CD14-positive monocyte (primary cell): ENCODE measurements at regions not wholly inside any gene's neighbourhood (a gene's known extent, or its start where the extent isn't known, plus 50 kb on each side); places are given as distances from the start of the nearest gene placed in this dataset.

Experiments used
- DNase-seq, 3 donors: peaks; one replicate each; pipeline ENCODE4 v3.0.0-alpha.2; 2011 to 2022
- H2AFZ ChIP-seq: 2 replicates; pipeline ENCODE4 v1.6.0; 2012; ENCODE audit warnings: mild to moderate bottlenecking, low read depth, low read length, inconsistent platforms; ENCODE audit not compliant: insufficient read depth, poor library complexity, severe bottlenecking
- H3K27ac ChIP-seq, 2 donors: 1 replicate in 1 of 2; 2 replicates in 1 of 2; pipeline ENCODE4 v1.5.1; 2012 to 2013; ENCODE audit warnings: low read length in 2 of 2, control low read depth in 1 of 2, inconsistent platforms in 1 of 2, low read depth in 1 of 2, mild to moderate bottlenecking in 1 of 2
- H3K27me3 ChIP-seq, 2 donors: one replicate each; pipeline versions ENCODE4 v1.6.0 to v1.6.1; 2011 to 2013; ENCODE audit warnings: low read length in 2 of 2; ENCODE audit not compliant: control insufficient read depth in 2 of 2, insufficient read depth in 2 of 2
- H3K36me3 ChIP-seq, 2 donors: replicated peaks in 1 of 2; 1 replicate in 1 of 2; 2 replicates in 1 of 2; pipeline versions ENCODE4 v1.5.1 to v1.6.1; 2012 to 2013; ENCODE audit warnings: low read length in 2 of 2, control low read depth in 1 of 2, inconsistent platforms in 1 of 2, mild to moderate bottlenecking in 1 of 2; ENCODE audit not compliant: insufficient read depth in 2 of 2, control insufficient read depth in 1 of 2
- H3K4me1 ChIP-seq, 2 donors: 1 replicate in 1 of 2; 2 replicates in 1 of 2; pipeline versions ENCODE4 v1.5.1 to v1.6.1; 2012 to 2013; ENCODE audit warnings: low read length in 2 of 2, control low read depth in 1 of 2, inconsistent platforms in 1 of 2, mild to moderate bottlenecking in 1 of 2, moderate library complexity in 1 of 2; ENCODE audit not compliant: insufficient read depth in 2 of 2, control insufficient read depth in 1 of 2
- H3K4me2 ChIP-seq: replicated peaks from 2 replicates; pipeline ENCODE3; 2012; ENCODE audit warnings: low read length, moderate library complexity, mild to moderate bottlenecking; ENCODE audit not compliant: poor library complexity, severe bottlenecking; ENCODE audit errors: extremely low read depth
- H3K4me3 ChIP-seq, 3 experiments: fragments of 200-600 bp in 1 of 3; sonication (generic) in 1 of 3; replicated peaks in 1 of 3; 1 replicate in 2 of 3; 2 replicates in 1 of 3; pipeline ENCODE4 v1.5.1; 2011 to 2013; ENCODE audit warnings: low read length in 3 of 3, mild to moderate bottlenecking in 3 of 3, control low read depth in 2 of 3, low read depth in 2 of 3, inconsistent platforms in 1 of 3, moderate library complexity in 1 of 3
- H3K79me2 ChIP-seq: 2 replicates; pipeline ENCODE4 v1.6.0; 2012; ENCODE audit warnings: mild to moderate bottlenecking, control low read depth, inconsistent platforms, low read length, moderate library complexity; ENCODE audit not compliant: insufficient read depth
- H3K9ac ChIP-seq: 2 replicates; pipeline ENCODE4 v1.6.0; 2017; ENCODE audit warnings: low read length, mild to moderate bottlenecking; ENCODE audit not compliant: insufficient read depth, poor library complexity, severe bottlenecking
- H3K9me3 ChIP-seq, 2 donors: replicated peaks in 1 of 2; 1 replicate in 1 of 2; 2 replicates in 1 of 2; pipeline versions ENCODE4 v1.5.1 to v1.6.1; 2012 to 2013; ENCODE audit warnings: low read length in 2 of 2, control low read depth in 1 of 2; ENCODE audit not compliant: control insufficient read depth in 1 of 2, insufficient read depth in 1 of 2
- H4K20me1 ChIP-seq: 2 replicates; pipeline ENCODE4 v1.6.0; 2012; ENCODE audit warnings: mild to moderate bottlenecking, low read length, control low read depth, moderate library complexity; ENCODE audit not compliant: insufficient read depth
- H3K27ac Mint-ChIP-seq, 7 donors: one replicate each; pipeline ENCODE4 v1.8.0; 2020; ENCODE audit warnings: mild to moderate bottlenecking in 7 of 7, mixed read lengths in 7 of 7, moderate library complexity in 6 of 7, inconsistent platforms in 2 of 7
- H3K27me3 Mint-ChIP-seq, 3 donors: one replicate each; pipeline ENCODE4 v1.8.0; 2021 to 2022; ENCODE audit warnings: low read depth in 3 of 3, mild to moderate bottlenecking in 3 of 3, mixed read lengths in 3 of 3, moderate library complexity in 3 of 3, inconsistent platforms in 1 of 3
- H3K36me3 Mint-ChIP-seq, 2 donors: one replicate each; pipeline ENCODE4 v1.8.0; 2020; ENCODE audit warnings: mixed read lengths in 2 of 2, inconsistent platforms in 1 of 2, mild to moderate bottlenecking in 1 of 2
- H3K4me1 Mint-ChIP-seq: one replicate; pipeline ENCODE4 v1.8.0; 2020; ENCODE audit warnings: mild to moderate bottlenecking, mixed read lengths
- H3K4me3 Mint-ChIP-seq, 2 donors: one replicate each; pipeline ENCODE4 v1.8.0; 2020; ENCODE audit warnings: mild to moderate bottlenecking in 2 of 2, mixed read lengths in 2 of 2, moderate library complexity in 1 of 2
- H3K9me3 Mint-ChIP-seq, 7 donors: one replicate each; pipeline ENCODE4 v1.8.0; 2020 to 2022; ENCODE audit warnings: mixed read lengths in 7 of 7, mild to moderate bottlenecking in 6 of 7, moderate library complexity in 6 of 7, inconsistent platforms in 2 of 7
- WGBS: methylation state at CpG from one replicate; pipeline ENCODE4 v1.1.5; 2013; ENCODE audit warnings: missing lambda C conversion rate; ENCODE audit not compliant: insufficient coverage; 5-methylcytosine and 5-hydroxymethylcytosine counted together
- intact Hi-C, 2 donors: fragments of 100-400 bp; cut with micrococcal nuclease; formaldehyde crosslinking; loops; one replicate each; pipeline versions ENCODE4 v1.15.0 to v1.15.1; 2023
- TF ChIP-seq, protein P1 (sequence below): fragments of 200-600 bp; IDR thresholded peaks from one replicate; pipeline ENCODE4 v1.8.0; 2022; ENCODE audit warnings: antibody characterized with exemption, mild to moderate bottlenecking

DNA sequence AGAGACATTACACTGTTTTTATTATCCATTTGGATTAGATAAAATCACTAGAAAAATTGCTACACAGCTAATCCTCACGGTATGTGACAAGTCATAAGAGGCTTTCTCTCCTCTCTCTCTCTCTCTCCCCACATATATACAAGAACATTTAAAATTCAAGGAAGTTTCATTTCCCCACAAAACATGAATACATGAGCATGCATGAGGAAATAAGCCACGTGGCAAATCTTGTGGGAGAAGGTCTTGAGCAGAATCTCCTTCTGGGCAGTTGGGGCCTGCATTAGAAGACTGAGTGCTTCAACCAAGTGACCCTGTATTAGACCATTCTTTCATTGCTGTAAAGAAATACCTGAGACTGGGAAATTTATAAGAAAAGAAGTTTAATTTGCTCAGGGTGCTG, 1313.1 kb downstream of the MRPL39 start:
- intact Hi-C loops: no loop called here
- Histone ChIP-seq H3K4me3 (no peak overlapping the region), H3K4me1 (peaks cover 0 to 7% of the 10 kb centered on the region in 2 donors), H4K20me1 (no peaks in the 10 kb centered on the region), H3K9me3 (no peaks in the 10 kb centered on the region), H3K4me2 (no peak overlapping the region), H3K9ac (no peak overlapping the region), H2AFZ (no peak overlapping the region), H3K27ac (no peak overlapping the region), H3K36me3 (no peaks in the 10 kb centered on the region), H3K79me2 (no peaks in the 10 kb centered on the region), H3K27me3 (no peaks in the 10 kb centered on the region)
- H3K4me1 Mint-ChIP-seq: peaks cover 8% of the 10 kb centered on the region
- no peak for DNase-seq
- TF ChIP-seq, protein P1, sequence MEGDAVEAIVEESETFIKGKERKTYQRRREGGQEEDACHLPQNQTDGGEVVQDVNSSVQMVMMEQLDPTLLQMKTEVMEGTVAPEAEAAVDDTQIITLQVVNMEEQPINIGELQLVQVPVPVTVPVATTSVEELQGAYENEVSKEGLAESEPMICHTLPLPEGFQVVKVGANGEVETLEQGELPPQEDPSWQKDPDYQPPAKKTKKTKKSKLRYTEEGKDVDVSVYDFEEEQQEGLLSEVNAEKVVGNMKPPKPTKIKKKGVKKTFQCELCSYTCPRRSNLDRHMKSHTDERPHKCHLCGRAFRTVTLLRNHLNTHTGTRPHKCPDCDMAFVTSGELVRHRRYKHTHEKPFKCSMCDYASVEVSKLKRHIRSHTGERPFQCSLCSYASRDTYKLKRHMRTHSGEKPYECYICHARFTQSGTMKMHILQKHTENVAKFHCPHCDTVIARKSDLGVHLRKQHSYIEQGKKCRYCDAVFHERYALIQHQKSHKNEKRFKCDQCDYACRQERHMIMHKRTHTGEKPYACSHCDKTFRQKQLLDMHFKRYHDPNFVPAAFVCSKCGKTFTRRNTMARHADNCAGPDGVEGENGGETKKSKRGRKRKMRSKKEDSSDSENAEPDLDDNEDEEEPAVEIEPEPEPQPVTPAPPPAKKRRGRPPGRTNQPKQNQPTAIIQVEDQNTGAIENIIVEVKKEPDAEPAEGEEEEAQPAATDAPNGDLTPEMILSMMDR: no peak
- no peak overlapping the region for H3K4me3 Mint-ChIP-seq
- H3K9me3 Mint-ChIP-seq: peaks cover 0 to 4% (median 0%) of the 10 kb centered on the region in 7 donors
- H3K36me3 Mint-ChIP-seq: no peaks in the 10 kb centered on the region
- H3K27ac Mint-ChIP-seq: no peak overlapping the region
- no CpG with 5 or more reads among the region's 2 CpGs for WGBS
- no peaks in the 10 kb centered on the region for H3K27me3 Mint-ChIP-seq

DNA sequence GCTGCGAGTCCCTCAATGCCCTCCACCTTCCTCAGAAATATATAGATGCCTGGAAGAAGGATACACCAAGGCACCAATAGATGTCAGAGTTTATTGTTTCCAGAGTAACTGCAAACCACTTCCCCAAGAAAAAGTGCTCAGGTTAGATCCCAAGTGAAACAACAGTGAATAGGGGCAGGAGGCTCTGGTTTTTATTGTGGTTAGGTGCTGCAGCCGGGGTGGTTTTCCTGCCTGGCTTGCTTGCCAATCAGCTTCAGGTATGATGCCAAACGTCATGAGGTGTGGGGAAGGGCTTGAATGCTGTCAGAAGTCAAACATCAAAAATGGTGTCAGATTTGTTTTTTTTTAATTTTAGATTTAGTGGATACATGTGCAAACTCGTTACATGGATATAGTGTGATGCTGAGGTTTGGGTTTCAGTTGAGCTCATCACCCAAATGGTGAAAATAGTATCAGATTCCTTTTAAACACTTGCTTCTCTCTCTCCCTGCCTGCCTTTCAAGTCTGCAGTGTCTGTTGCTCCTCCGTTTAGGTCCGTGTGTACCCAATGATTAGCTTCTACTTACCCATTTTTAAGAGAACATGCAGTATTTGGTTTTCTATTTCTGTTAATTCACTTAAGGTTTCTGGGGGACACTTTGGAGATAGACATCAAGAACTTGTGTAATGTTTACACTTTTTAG, 1317.0 kb downstream of the MRPL39 start:
- H4K20me1 ChIP-seq: no peaks in the 10 kb centered on the region
- Mint-ChIP-seq H3K27ac (no peak overlapping the region), H3K4me3 (no peak overlapping the region), H3K9me3 (peaks cover 0 to 4% (median 0%) of the 10 kb centered on the region in 7 donors), H3K36me3 (no peaks in the 10 kb centered on the region), H3K27me3 (no peaks in the 10 kb centered on the region), H3K4me1 (peaks cover 8% of the 10 kb centered on the region)
- WGBS: 0% methylated on average over 2 of the region's 6 CpGs
- no peak overlapping the region for H3K4me2 ChIP-seq
- H3K27ac ChIP-seq: no peak overlapping the region
- no peak for DNase-seq
- no peaks in the 10 kb centered on the region for H3K9me3 ChIP-seq
- no peaks in the 10 kb centered on the region for H3K27me3 ChIP-seq
- H2AFZ ChIP-seq: no peak overlapping the region
- peaks cover 0 to 7% of the 10 kb centered on the region in 2 donors for H3K4me1 ChIP-seq
- no peaks in the 10 kb centered on the region for H3K79me2 ChIP-seq
- H3K9ac ChIP-seq: no peak overlapping the region
- TF ChIP-seq, protein P1: no peak
- H3K36me3 ChIP-seq: no peaks in the 10 kb centered on the region
- no peak overlapping the region for H3K4me3 ChIP-seq
- intact Hi-C loops: no loop called here
